Heart right ventricle (tissue), 16 donors: ENCODE measurements at regions not wholly inside any gene's neighbourhood (a gene's known extent, or its start where the extent isn't known, plus 50 kb on each side); places are given as distances from the start of the nearest gene placed in this dataset.

Source experiments
- ATAC-seq, 8 donors: fragments of 200-7000 bp; cut with Tn5 transposase; one replicate each; pipeline ENCODE4 v1.9.1; 2020; ENCODE audit warnings: mild to moderate bottlenecking in 8 of 8, moderate library complexity in 8 of 8, moderate number of reproducible peaks in 1 of 8
- DNase-seq, 2 donors: peaks; one replicate each; pipeline ENCODE4 v3.0.0-alpha.2; 2020
- H3K27ac ChIP-seq, 10 donors: fragments of 200-600 bp; sonication (generic) in 2 of 10; one replicate each; pipeline versions ENCODE4 v1.5.0 to v1.8.0; 2020 to 2022; ENCODE audit warnings: mild to moderate bottlenecking in 3 of 10
- H3K27me3 ChIP-seq, 7 donors: fragments of 200-600 bp; one replicate each; pipeline ENCODE4 v1.8.0; 2021 to 2022; ENCODE audit warnings: mild to moderate bottlenecking in 2 of 7
- H3K36me3 ChIP-seq, 9 donors: fragments of 200-600 bp; sonication (generic) in 1 of 9; one replicate each; pipeline versions ENCODE4 v1.5.0 to v1.8.0; 2020 to 2022; ENCODE audit warnings: mild to moderate bottlenecking in 2 of 9
- H3K4me1 ChIP-seq, 9 donors: fragments of 200-600 bp; sonication (generic) in 1 of 9; one replicate each; pipeline versions ENCODE4 v1.5.0 to v1.8.0; 2020 to 2022; ENCODE audit warnings: mild to moderate bottlenecking in 4 of 9
- H3K4me3 ChIP-seq, 10 donors: fragments of 200-600 bp; sonication (generic) in 2 of 10; one replicate each; pipeline versions ENCODE4 v1.5.0 to v1.8.0; 2020 to 2022; ENCODE audit warnings: mild to moderate bottlenecking in 7 of 10, moderate library complexity in 2 of 10
- H3K9me3 ChIP-seq, 11 donors: fragments of 200-600 bp in 10 of 11; sonication (generic) in 2 of 11; one replicate each; pipeline versions ENCODE4 v1.5.0 to v1.8.0; 2013 to 2022; ENCODE audit warnings: mild to moderate bottlenecking in 2 of 11, control low read depth in 1 of 11, moderate library complexity in 1 of 11
- CTCF ChIP-seq, 9 donors: fragments of 200-600 bp; sonication (generic) in 2 of 9; IDR thresholded peaks; one replicate each; pipeline versions ENCODE4 v1.5.0 to v1.8.0; 2021 to 2022; ENCODE audit warnings: antibody characterized with exemption in 9 of 9, mild to moderate bottlenecking in 5 of 9, moderate library complexity in 1 of 9
- WGBS, 2 donors: extraction: QIAGEN DNeasy Blood & Tissue Kit; methylation state at CpG; one replicate each; pipeline ENCODE4 v1.1.7; 2013; ENCODE audit warnings: inconsistent platforms in 1 of 2; 5-methylcytosine and 5-hydroxymethylcytosine counted together
- intact Hi-C, 10 donors: fragments of 100-400 bp; cut with DNase I; formaldehyde crosslinking; loops; one replicate each; pipeline versions ENCODE4 v1.11.1 to v1.14.2; 2022
- donor health status: Arrhythmogenic right ventricular cardiomyopathy.
- donor health status: ischemic (EF 13 %, LVEDD 7.1; RV severe dilation, severe dysfunction).
- donor health status: healthy with polysubstance abuse.
- donor health status: DM: no; HTN: yes; CAD: no.
- donor health status: DM: no; HTN: no; CAD: no.
- donor health status: ischemic (EF 25% LVEDD 6.9; RV normal size, moderate dysfunction).
- donor health status: ischemic (EF 25% LVEDD 5.7; RV mildly dilated, moderate dysfunction).
- donor health status: healthy.
- donor health status: DM: yes; HTN: yes; CAD: no.
- donor health status: Ischemic cardiomyopathy.
- donor health status: ischemic (EF 35%, LVEDD 5.7; RV mildly dilated, moderate dysfunction).
- donor health status: nonischemic (EF 11% LVEDD 7.7; RV severe dilation, severe dysfunction).
- donor health status: DM: yes; HTN: yes; CAD: no.
- donor health status: PGD.
- donor health status: ischemic (EF 29% LVEDD 5.4; RV normal size, mild dysfunction).
- donor health status: nonischemic (EF 23%, LVEDD 6.1; RV moderate dilation, normal function).

- Histone ChIP-seq H3K27ac (no peak overlapping the region), H3K4me1 (no peaks in the 10 kb centered on the region), H3K4me3 (no peak overlapping the region), H3K9me3 (peaks cover 0 to 31% (median 7%) of the 10 kb centered on the region in 11 donors), H3K36me3 (no peaks in the 10 kb centered on the region), H3K27me3 (peaks cover 0 to 5% (median 0%) of the 10 kb centered on the region in 7 donors)
- 71 to 85% methylated on average over 2 of the region's 2 CpGs for WGBS, 2 donors
- DNase-seq (no peak), ATAC-seq (no peak)
- TF ChIP-seq CTCF (IDR thresholded peaks at IDR 0.05) = no peak
- intact Hi-C loops = no loop called here
These were observed 62.3 kb upstream of the DYNC1I2 start for GRCh38 chr2:171625006-171625405.

- intact Hi-C loops = no loop called here
- DNase-seq = no peak
- 75 to 96% methylated on average over 6 of the region's 6 CpGs for WGBS, 2 donors
These were observed 60.3 kb upstream of the DYNC1I2 start for GRCh38 chr2:171626949-171627348.

GRCh38 chr2:171627412-171627811 is 59.9 kb upstream of the DYNC1I2 start:
- intact Hi-C loops = no loop called here
- Histone ChIP-seq H3K27me3 (peaks cover 0 to 5% (median 0%) of the 10 kb centered on the region in 7 donors), H3K4me1 (no peaks in the 10 kb centered on the region), H3K27ac (no peak overlapping the region), H3K36me3 (no peaks in the 10 kb centered on the region), H3K9me3 (peaks cover 0 to 55% (median 26%) of the 10 kb centered on the region in 11 donors), H3K4me3 (no peak overlapping the region)
- DNase-seq = no peak
- WGBS, 2 donors = 81 to 82% methylated on average over 5 of the region's 5 CpGs
- no peak for ATAC-seq
- no peak for TF ChIP-seq CTCF (IDR thresholded peaks at IDR 0.05)

More at GRCh38 chr2:171626949-171627348, 60.3 kb upstream of the DYNC1I2 start:
- Histone ChIP-seq H3K27me3 (peaks cover 0 to 5% (median 0%) of the 10 kb centered on the region in 7 donors), H3K4me3 (no peak overlapping the region), H3K9me3 (peaks cover 0 to 50% (median 22%) of the 10 kb centered on the region in 11 donors), H3K27ac (no peak overlapping the region), H3K4me1 (no peaks in the 10 kb centered on the region), H3K36me3 (no peaks in the 10 kb centered on the region)
- no peak for TF ChIP-seq CTCF (IDR thresholded peaks at IDR 0.05)
- no peak for ATAC-seq

GRCh38 chr2:171629113-171629512 is 58.2 kb upstream of the DYNC1I2 start:
- no peak for DNase-seq
- WGBS, 2 donors = 55 to 71% methylated on average over 1 of the region's 1 CpG
- H3K36me3 ChIP-seq = no peaks in the 10 kb centered on the region
- peaks cover 0 to 3% (median 0%) of the 10 kb centered on the region in 7 donors for H3K27me3 ChIP-seq
- no peaks in the 10 kb centered on the region for H3K4me1 ChIP-seq
- H3K27ac ChIP-seq = no peak overlapping the region
- ATAC-seq = no peak
- no peak for TF ChIP-seq CTCF (IDR thresholded peaks at IDR 0.05)
- no peak overlapping the region for H3K4me3 ChIP-seq
- intact Hi-C loops = no loop called here
- peaks cover 0 to 63% (median 31%) of the 10 kb centered on the region in 11 donors for H3K9me3 ChIP-seq
